Pancreas (tissue), 10 donors: ENCODE measurements at regions not wholly inside any gene's neighbourhood (a gene's known extent, or its start where the extent isn't known, plus 50 kb on each side); places are given as distances from the start of the nearest gene placed in this dataset.
A peak's percentile ranks its signal among the peaks of the same experiment; 100 is the strongest.

Source experiments
- ATAC-seq, 4 donors: fragments of 200-7000 bp; cut with Tn5 transposase; one replicate each; pipeline versions ENCODE4 v1.8.0 to v1.9.1; 2020; ENCODE audit warnings: mild to moderate bottlenecking in 4 of 4, moderate library complexity in 4 of 4
- DNase-seq, 6 donors: peaks; one replicate each; pipeline ENCODE4 v3.0.0-alpha.2; 2020
- FAIRE-seq: peaks from 2 replicates; lab custom pipeline; 2012; peaks lifted over from hg19 to GRCh38; lab: Jason Lieb, UNC
- H3K27ac ChIP-seq, 4 donors: fragments of 200-600 bp; sonication (generic); 1 replicate in 3 of 4; 2 replicates in 1 of 4; pipeline versions ENCODE4 v1.5.0 to v1.8.0; 2020
- H3K27me3 ChIP-seq, 4 donors: fragments of 200-600 bp; one replicate each; pipeline ENCODE4 v1.8.0; 2021
- H3K36me3 ChIP-seq, 3 donors: fragments of 200-600 bp; sonication (generic) in 1 of 3; one replicate each; pipeline versions ENCODE4 v1.5.0 to v1.8.0; 2020 to 2021
- H3K4me1 ChIP-seq, 3 donors: fragments of 200-600 bp; one replicate each; pipeline ENCODE4 v1.8.0; 2021
- H3K4me3 ChIP-seq, 4 donors: fragments of 200-600 bp; sonication (generic) in 2 of 4; one replicate each; pipeline versions ENCODE4 v1.5.0 to v1.8.0; 2020 to 2021
- H3K9me3 ChIP-seq, 4 donors: fragments of 200-600 bp; one replicate each; pipeline ENCODE4 v1.8.0; 2021
- WGBS, 2 donors: extraction: QIAGEN DNeasy Blood & Tissue Kit; methylation state at CpG; one replicate each; pipeline ENCODE4 v1.1.7; 2013; 5-methylcytosine and 5-hydroxymethylcytosine counted together
- intact Hi-C, 3 donors: fragments of 100-400 bp; cut with DNase I; formaldehyde crosslinking; loops; one replicate each; pipeline versions ENCODE4 v1.11.1 to v1.14.2; 2022
- TF ChIP-seq, protein P1 (sequence below), 4 donors: fragments of 200-600 bp; sonication (generic) in 3 of 4; IDR thresholded peaks; one replicate each; pipeline versions ENCODE4 v1.5.0 to v1.8.0; 2021; ENCODE audit warnings: antibody characterized with exemption in 4 of 4
- donor health status: healthy with polysubstance abuse.
- donor health status: DM: no; HTN: no; CAD: no; lungs with moderate emphysema.
- donor health status: DM: no; HTN: no; CAD: no.
- donor health status: control.
- donor health status: control.
- donor health status: Bipolar disorder and iron deficiency.
- donor health status: DM: yes; HTN: yes; CAD: no.
- donor health status: DM: no; HTN: no; CAD: no.
- donor health status: DM: no; HTN: no; CAD: no.
- donor health status: DM: yes; HTN: yes; CAD: no.

GRCh38 chr13:111443981-111444380, 123.5 kb downstream of the TEX29 start:
- intact Hi-C loops, result no loop called here
- Histone ChIP-seq H3K27ac (no peak overlapping the region), H3K36me3 (no peaks in the 10 kb centered on the region), H3K4me1 (no peaks in the 10 kb centered on the region), H3K4me3 (no peak overlapping the region), H3K9me3 (no peaks in the 10 kb centered on the region), H3K27me3 (no peaks in the 10 kb centered on the region)
- DNase-seq (no peak), FAIRE-seq (no peak), ATAC-seq (no peak)
- 58 to 72% methylated on average over 2 of the region's 2 CpGs for WGBS, 2 donors
- TF ChIP-seq, protein P1, sequence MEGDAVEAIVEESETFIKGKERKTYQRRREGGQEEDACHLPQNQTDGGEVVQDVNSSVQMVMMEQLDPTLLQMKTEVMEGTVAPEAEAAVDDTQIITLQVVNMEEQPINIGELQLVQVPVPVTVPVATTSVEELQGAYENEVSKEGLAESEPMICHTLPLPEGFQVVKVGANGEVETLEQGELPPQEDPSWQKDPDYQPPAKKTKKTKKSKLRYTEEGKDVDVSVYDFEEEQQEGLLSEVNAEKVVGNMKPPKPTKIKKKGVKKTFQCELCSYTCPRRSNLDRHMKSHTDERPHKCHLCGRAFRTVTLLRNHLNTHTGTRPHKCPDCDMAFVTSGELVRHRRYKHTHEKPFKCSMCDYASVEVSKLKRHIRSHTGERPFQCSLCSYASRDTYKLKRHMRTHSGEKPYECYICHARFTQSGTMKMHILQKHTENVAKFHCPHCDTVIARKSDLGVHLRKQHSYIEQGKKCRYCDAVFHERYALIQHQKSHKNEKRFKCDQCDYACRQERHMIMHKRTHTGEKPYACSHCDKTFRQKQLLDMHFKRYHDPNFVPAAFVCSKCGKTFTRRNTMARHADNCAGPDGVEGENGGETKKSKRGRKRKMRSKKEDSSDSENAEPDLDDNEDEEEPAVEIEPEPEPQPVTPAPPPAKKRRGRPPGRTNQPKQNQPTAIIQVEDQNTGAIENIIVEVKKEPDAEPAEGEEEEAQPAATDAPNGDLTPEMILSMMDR (IDR thresholded peaks at IDR 0.05), result no peak

GRCh38 chr13:111448504-111448903, 128.1 kb downstream of the TEX29 start:
- Histone ChIP-seq H3K27me3 (no peaks in the 10 kb centered on the region), H3K36me3 (no peaks in the 10 kb centered on the region), H3K4me1 (no peaks in the 10 kb centered on the region), H3K9me3 (no peaks in the 10 kb centered on the region), H3K27ac (no peak overlapping the region), H3K4me3 (no peak overlapping the region)
- ATAC-seq (no peak), DNase-seq (no peak), FAIRE-seq (no peak)
- 63 to 70% methylated on average over 7 of the region's 7 CpGs for WGBS, 2 donors
- TF ChIP-seq, protein P1 (IDR thresholded peaks at IDR 0.05), result no peak
- intact Hi-C loops, result no loop called here

DNA sequence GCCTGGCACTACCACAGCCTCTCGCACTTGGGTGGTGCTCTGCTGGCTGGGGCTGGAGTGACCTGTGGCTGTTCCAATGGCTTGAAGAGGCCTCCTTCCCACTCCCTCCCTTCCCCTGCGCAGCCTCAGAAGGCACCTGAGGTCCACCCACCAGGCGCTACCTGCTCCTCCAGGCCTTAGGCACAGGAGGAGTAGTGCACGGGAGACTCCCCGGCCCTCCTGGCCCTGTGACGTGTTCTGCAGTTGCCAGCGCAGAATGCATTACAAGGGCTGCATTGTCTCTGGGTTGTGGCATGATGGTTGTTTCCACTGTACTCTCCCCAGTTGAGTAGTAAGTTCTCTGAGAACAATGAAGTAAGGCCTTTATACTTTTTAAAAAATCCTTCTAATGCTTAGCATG, 128.6 kb downstream of the TEX29 start:
- Histone ChIP-seq H3K9me3 (no peaks in the 10 kb centered on the region), H3K27me3 (peaks cover 0 to 2% (median 0%) of the 10 kb centered on the region in 4 donors), H3K27ac (peak overlapping the region in 1 of 4 donors; percentile 11), H3K36me3 (no peaks in the 10 kb centered on the region), H3K4me1 (no peaks in the 10 kb centered on the region), H3K4me3 (no peak overlapping the region)
- TF ChIP-seq, protein P1 (IDR thresholded peaks at IDR 0.05), result no peak
- FAIRE-seq (no peak), DNase-seq (no peak), ATAC-seq (peak in 2 of 4 donors; percentile 20 to 49)
- 73 to 86% methylated on average over 7 of the region's 7 CpGs for WGBS, 2 donors
- intact Hi-C loops, result no loop called here

DNA sequence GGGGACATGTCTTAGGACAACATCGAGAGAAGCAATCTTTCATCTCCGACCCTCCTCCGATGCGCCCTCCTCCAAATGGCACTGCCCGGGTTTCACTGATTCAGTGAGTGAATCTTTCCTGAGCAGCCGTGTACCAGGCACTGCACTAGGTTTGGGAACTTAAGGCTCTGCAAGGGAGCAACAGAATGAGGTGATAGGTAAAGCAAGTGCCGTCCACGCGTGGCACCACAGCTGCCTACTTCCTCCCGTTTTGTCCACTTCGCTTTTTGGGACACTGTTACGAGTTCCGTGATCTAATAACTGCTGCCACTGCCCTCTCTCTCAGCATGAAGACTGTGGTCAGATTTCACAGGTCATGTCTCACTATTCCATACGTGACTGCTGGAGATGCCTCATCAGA, 131.0 kb downstream of the TEX29 start:
- H3K27ac ChIP-seq, result peak overlapping the region in 3 of 4 donors; percentile 55 to 60 (median 55)
- TF ChIP-seq, protein P1 (IDR thresholded peaks at IDR 0.05), result no peak

GRCh38 chr13:111456452-111457230, 136.2 kb downstream of the TEX29 start:
- ATAC-seq (no peak), FAIRE-seq (no peak), DNase-seq (peak in 1 of 6 donors; percentile 32)
- intact Hi-C loops, result no loop called here
- Histone ChIP-seq H3K27ac (no peak overlapping the region), H3K4me3 (no peak overlapping the region), H3K27me3 (peaks cover 0 to 2% (median 0%) of the 10 kb centered on the region in 4 donors), H3K9me3 (no peaks in the 10 kb centered on the region), H3K4me1 (no peaks in the 10 kb centered on the region), H3K36me3 (no peaks in the 10 kb centered on the region)
- WGBS, 2 donors, result 75 to 87% methylated on average over 20 of the region's 20 CpGs
- TF ChIP-seq, protein P1 (IDR thresholded peaks at IDR 0.05), result no peak

More for the DNA sequence above, 131.0 kb downstream of the TEX29 start:
- Histone ChIP-seq H3K4me1 (no peaks in the 10 kb centered on the region), H3K9me3 (no peaks in the 10 kb centered on the region), H3K4me3 (no peak overlapping the region), H3K36me3 (no peaks in the 10 kb centered on the region), H3K27me3 (peaks cover 0 to 2% (median 0%) of the 10 kb centered on the region in 4 donors)
- intact Hi-C loops, result no loop called here
- ATAC-seq (peak in 2 of 4 donors; percentile 36 to 38), DNase-seq (no peak), FAIRE-seq (no peak)
- WGBS, 2 donors, result 59 to 66% methylated on average over 14 of the region's 14 CpGs
